HL-60 (cell line): ENCODE measurements at regions not wholly inside any gene's neighbourhood (a gene's known extent, or its start where the extent isn't known, plus 50 kb on each side); places are given as distances from the start of the nearest gene placed in this dataset.

Source experiments
- CTCF ChIP-seq: IDR thresholded peaks from one replicate; pipeline ENCODE4 v1.5.1; 2011; ENCODE audit warnings: low read length, control low read depth, inconsistent platforms; ENCODE audit not compliant: insufficient read depth
- GABPA ChIP-seq: IDR thresholded peaks from 2 replicates; pipeline ENCODE4 v1.6.1; 2012; ENCODE audit warnings: low read depth
- POLR2AphosphoS5 ChIP-seq: IDR thresholded peaks from 2 replicates; pipeline ENCODE4 v1.6.1; 2012; ENCODE audit warnings: low read depth
- REST ChIP-seq: IDR thresholded peaks from 2 replicates; pipeline ENCODE4 v1.6.1; 2012; ENCODE audit warnings: low read depth; ENCODE audit not compliant: insufficient replicate concordance

DNA sequence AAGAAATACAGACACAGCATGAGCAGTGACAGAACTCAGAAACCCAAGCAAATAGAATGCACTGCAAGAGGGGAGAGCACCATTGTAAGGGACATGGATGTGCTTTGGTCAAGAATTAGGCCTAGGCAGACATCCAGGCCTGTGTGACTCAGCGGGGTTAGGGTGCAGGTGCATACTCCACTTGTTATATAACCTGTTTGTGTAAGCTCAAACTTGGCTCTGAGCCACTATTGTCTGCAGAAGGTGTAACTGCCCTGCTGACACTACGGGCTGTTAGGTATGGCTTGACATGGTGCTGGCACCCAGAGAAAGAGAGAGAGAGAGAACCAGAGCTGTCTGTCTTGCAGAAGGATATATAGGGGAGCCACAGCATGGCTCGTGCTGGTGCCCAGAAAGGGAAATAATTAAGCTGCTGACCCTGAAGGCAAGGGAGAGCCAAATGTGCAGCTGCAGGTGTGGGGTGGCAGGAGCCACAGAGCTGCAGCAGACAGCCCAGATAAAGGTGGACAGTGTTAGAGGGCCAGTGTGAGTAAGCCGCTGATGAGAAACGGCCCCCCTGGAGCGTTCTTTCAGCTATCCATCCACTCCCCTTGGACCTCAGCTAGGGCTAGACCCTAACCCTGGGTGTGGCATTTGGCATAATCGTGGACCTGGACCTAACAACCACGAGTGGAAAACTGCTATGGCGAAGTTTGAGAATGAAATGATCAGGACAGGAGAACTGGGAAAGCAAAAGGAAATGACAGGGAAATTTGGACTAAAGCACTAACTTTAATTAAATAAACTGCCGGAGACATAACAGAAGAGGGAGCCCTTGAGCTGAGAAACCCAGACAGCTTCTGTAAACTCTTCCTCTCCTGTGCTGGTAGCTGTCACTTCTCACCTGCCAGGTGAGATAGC, 253.0 kb upstream of the CCDC179 start:
- peak; percentile 31 for TF ChIP-seq CTCF
- no peak for TF ChIP-seq GABPA
- no peak for TF ChIP-seq POLR2AphosphoS5
- TF ChIP-seq REST = no peak
